Body of pancreas (tissue), 4 donors: ENCODE measurements at regions not wholly inside any gene's neighbourhood (a gene's known extent, or its start where the extent isn't known, plus 50 kb on each side); places are given as distances from the start of the nearest gene placed in this dataset.
"Not testable (repeated sequence)": the region's sequence is repeated elsewhere in the genome, so short reads cannot be mapped to it uniquely, and the experiment has no call there.

ENCODE experiments used
- ATAC-seq: fragments of 150-250 bp; one replicate; pipeline ENCODE4 v1.9.1; 2016
- DNase-seq, 4 donors: peaks; one replicate each; pipeline ENCODE4 v3.0.0-alpha.2; 2019
- H3K27ac ChIP-seq, 4 donors: fragments of 200-600 bp; sonication (generic); 1 replicate in 3 of 4; 2 replicates in 1 of 4; pipeline versions ENCODE4 v1.5.1 to v1.6.1; 2016 to 2019; ENCODE audit warnings: mild to moderate bottlenecking in 1 of 4, mixed read lengths in 1 of 4, moderate library complexity in 1 of 4
- H3K27me3 ChIP-seq, 2 donors: fragments of 200-600 bp; sonication (generic); one replicate each; pipeline ENCODE4 v1.6.0; 2016; ENCODE audit warnings: mild to moderate bottlenecking in 1 of 2
- H3K36me3 ChIP-seq, 2 donors: fragments of 200-600 bp; sonication (generic); replicated peaks in 1 of 2; 2 replicates each; pipeline ENCODE4 v1.5.1; 2016; ENCODE audit warnings: low read depth in 2 of 2; ENCODE audit not compliant: insufficient read depth in 1 of 2
- H3K4me1 ChIP-seq: fragments of 200-600 bp; sonication (generic); one replicate; pipeline ENCODE4 v1.6.0; 2016
- H3K4me3 ChIP-seq, 2 donors: fragments of 200-600 bp; sonication (generic); 1 replicate in 1 of 2; 2 replicates in 1 of 2; pipeline ENCODE4 v1.5.1; 2016 to 2019
- H3K9me3 ChIP-seq, 3 donors: fragments of 200-600 bp; sonication (generic); 1 replicate in 2 of 3; 2 replicates in 1 of 3; pipeline ENCODE4 v1.5.1; 2016
- CTCF ChIP-seq, 7 experiments: fragments of 450-650 bp in 4 of 7; fragments of 200-600 bp in 3 of 7; sonication (generic) in 3 of 7; IDR thresholded peaks; one replicate each; pipeline ENCODE4 v1.5.1; 2016 to 2019; ENCODE audit warnings: antibody characterized with exemption in 7 of 7
- POLR2A ChIP-seq, 3 donors: fragments of 450-650 bp; IDR thresholded peaks; one replicate each; pipeline ENCODE4 v1.6.1; 2016; ENCODE audit warnings: antibody characterized with exemption in 3 of 3, mild to moderate bottlenecking in 2 of 3
- WGBS, 2 donors: methylation state at CpG; one replicate each; pipeline ENCODE4 v1.1.5; 2017; 5-methylcytosine and 5-hydroxymethylcytosine counted together
- intact Hi-C: fragments of 100-400 bp; cut with DNase I; formaldehyde crosslinking; loops from one replicate; pipeline ENCODE4 v1.15.1; 2023

GRCh38 chr5:116951219-116951618 is 376.6 kb upstream of the SEMA6A start:
- Histone ChIP-seq H3K27ac (no peak overlapping the region), H3K4me1 (peaks cover 5% of the 10 kb centered on the region), H3K4me3 (no peak overlapping the region), H3K36me3 (no peaks in the 10 kb centered on the region), H3K9me3 (no peaks in the 10 kb centered on the region), H3K27me3 (no peaks in the 10 kb centered on the region)
- ATAC-seq: no peak
- intact Hi-C loops: loop anchor here (5.0 kb wide), 1 partner anchor 814 kb away; no protein-coding TSS in a partner anchor
- no peak for TF ChIP-seq CTCF (IDR thresholded peaks at IDR 0.05)
- TF ChIP-seq POLR2A (IDR thresholded peaks at IDR 0.05): no peak
- no peak for DNase-seq
- WGBS, 2 donors: 95 to 98% methylated on average over 1 of the region's 1 CpG

GRCh38 chr5:116947691-116948528 is 373.3 kb upstream of the SEMA6A start:
- Histone ChIP-seq H3K9me3 (no peaks in the 10 kb centered on the region), H3K36me3 (no peaks in the 10 kb centered on the region), H3K27ac (no peak overlapping the region), H3K4me3 (no peak overlapping the region), H3K27me3 (no peaks in the 10 kb centered on the region), H3K4me1 (peaks cover 5% of the 10 kb centered on the region)
- 48 to 52% methylated on average over 15 of the region's 15 CpGs for WGBS, 2 donors
- TF ChIP-seq POLR2A (IDR thresholded peaks at IDR 0.05) (no peak), CTCF (IDR thresholded peaks at IDR 0.05) (peak; percentile 57 to 83 (median 75))
- DNase-seq: peak; percentile 69 to 81 (median 78)
- intact Hi-C loops: loop anchor here (10.0 kb wide), 1 partner anchor 373 kb away; the partner anchor contains the start of gene SEMA6A
- ATAC-seq: peak; percentile 83

- intact Hi-C loops: loop anchor here (10.0 kb wide), 1 partner anchor 371 kb away; the partner anchor contains the start of gene SEMA6A
- not testable (repeated sequence) for H3K27me3 ChIP-seq, H3K4me1 ChIP-seq, H3K27ac ChIP-seq, ATAC-seq, H3K36me3 ChIP-seq, H3K4me3 ChIP-seq, H3K9me3 ChIP-seq, DNase-seq
- WGBS, 2 donors: 74% methylated on average over 17 of the region's 17 CpGs
Observed at GRCh38 chr5:116945613-116946382, 371.2 kb upstream of the SEMA6A start.

- Histone ChIP-seq H3K27ac (no peak overlapping the region), H3K4me1 (peaks cover 5% of the 10 kb centered on the region), H3K27me3 (no peaks in the 10 kb centered on the region), H3K36me3 (no peaks in the 10 kb centered on the region), H3K9me3 (no peaks in the 10 kb centered on the region), H3K4me3 (no peak overlapping the region)
- WGBS, 2 donors: 68 to 72% methylated on average over 5 of the region's 5 CpGs
- intact Hi-C loops: loop anchor here (10.0 kb wide), 1 partner anchor 369 kb away; the partner anchor contains the start of gene SEMA6A
- ATAC-seq (no peak), DNase-seq (no peak)
- no peak for TF ChIP-seq CTCF (IDR thresholded peaks at IDR 0.05)
- TF ChIP-seq POLR2A (IDR thresholded peaks at IDR 0.05): no peak
Observed at GRCh38 chr5:116944183-116944582, 369.6 kb upstream of the SEMA6A start.

- Histone ChIP-seq H3K4me3 (no peak overlapping the region), H3K27ac (no peak overlapping the region), H3K27me3 (no peaks in the 10 kb centered on the region), H3K36me3 (no peaks in the 10 kb centered on the region), H3K9me3 (no peaks in the 10 kb centered on the region), H3K4me1 (no peaks in the 10 kb centered on the region)
- DNase-seq: no peak
- TF ChIP-seq CTCF (IDR thresholded peaks at IDR 0.05): no peak
- no peak for TF ChIP-seq POLR2A (IDR thresholded peaks at IDR 0.05)
- intact Hi-C loops: loop anchor here (10.0 kb wide), 1 partner anchor 368 kb away; the partner anchor contains the start of gene SEMA6A
- ATAC-seq: no peak
- WGBS, 2 donors: 63 to 70% methylated on average over 6 of the region's 6 CpGs
Observed at GRCh38 chr5:116942622-116943021, 368.0 kb upstream of the SEMA6A start.
